H9 (cell line): ENCODE measurements at regions not wholly inside any gene's neighbourhood (a gene's known extent, or its start where the extent isn't known, plus 50 kb on each side); places are given as distances from the start of the nearest gene placed in this dataset.

ENCODE experiments used
- DNase-seq: peaks from one replicate; pipeline ENCODE4 v3.0.0-alpha.2; 2017
- H2AFZ ChIP-seq: one replicate; pipeline ENCODE4 v1.6.1; 2013; ENCODE audit warnings: mild to moderate bottlenecking, low read length, control low read depth, moderate library complexity
- H2AK5ac ChIP-seq: 2 replicates; pipeline ENCODE4 v1.6.1; 2013; ENCODE audit warnings: low read length, control low read depth, mixed read lengths; ENCODE audit not compliant: insufficient read length
- H2BK120ac ChIP-seq: one replicate; pipeline ENCODE4 v1.6.1; 2013; ENCODE audit warnings: low read depth, mild to moderate bottlenecking, low read length, control low read depth, inconsistent platforms; ENCODE audit not compliant: poor library complexity, severe bottlenecking
- H2BK12ac ChIP-seq: 2 replicates; pipeline ENCODE4 v1.6.1; 2013; ENCODE audit warnings: low read length, control low read depth, mixed read lengths, low read depth; ENCODE audit not compliant: insufficient read length
- H2BK15ac ChIP-seq: 2 replicates; pipeline ENCODE4 v1.6.1; 2013; ENCODE audit warnings: low read depth, low read length, control low read depth
- H2BK20ac ChIP-seq: one replicate; pipeline ENCODE4 v1.6.1; 2013; ENCODE audit warnings: low read depth, mild to moderate bottlenecking, low read length, control low read depth, inconsistent platforms; ENCODE audit not compliant: poor library complexity, severe bottlenecking
- H2BK5ac ChIP-seq: 2 replicates; pipeline ENCODE4 v1.6.1; 2013; ENCODE audit warnings: low read length, control low read depth, mixed read lengths; ENCODE audit not compliant: insufficient read length
- H3K14ac ChIP-seq: 2 replicates; pipeline ENCODE4 v1.6.1; 2013; ENCODE audit warnings: low read length, control low read depth; ENCODE audit not compliant: insufficient read depth
- H3K18ac ChIP-seq: 2 replicates; pipeline ENCODE4 v1.6.1; 2013; ENCODE audit warnings: low read depth, mild to moderate bottlenecking, mixed read lengths, low read length, control low read depth; ENCODE audit not compliant: insufficient read length
- H3K23ac ChIP-seq: 2 replicates; pipeline ENCODE4 v1.6.1; 2013; ENCODE audit warnings: low read length, control low read depth, mixed read lengths, low read depth; ENCODE audit not compliant: insufficient read length
- H3K23me2 ChIP-seq: 2 replicates; pipeline ENCODE4 v1.6.1; 2013; ENCODE audit warnings: low read depth, mild to moderate bottlenecking, mixed read lengths, low read length, control low read depth; ENCODE audit not compliant: insufficient read length, poor library complexity, severe bottlenecking
- H3K27ac ChIP-seq: 2 replicates; pipeline ENCODE4 v1.5.1; 2013; ENCODE audit warnings: low read length, control low read depth, mixed read lengths, low read depth; ENCODE audit not compliant: insufficient read length
- H3K27me3 ChIP-seq: 2 replicates; pipeline ENCODE4 v1.6.1; 2013; ENCODE audit warnings: low read length, control low read depth, inconsistent platforms; ENCODE audit not compliant: insufficient read depth
- H3K4ac ChIP-seq: 2 replicates; pipeline ENCODE4 v1.6.1; 2013; ENCODE audit warnings: low read depth, mild to moderate bottlenecking, control low read depth, inconsistent platforms, low read length, moderate library complexity
- H3K4me1 ChIP-seq: 2 replicates; pipeline ENCODE4 v1.6.1; 2013; ENCODE audit warnings: low read length, control low read depth, inconsistent platforms; ENCODE audit not compliant: insufficient read depth
- H3K4me2 ChIP-seq: 2 replicates; pipeline ENCODE4 v1.6.1; 2013; ENCODE audit warnings: low read length, control low read depth, mixed read lengths; ENCODE audit not compliant: insufficient read length, insufficient read depth
- H3K56ac ChIP-seq: 2 replicates; pipeline ENCODE4 v1.6.1; 2013; ENCODE audit warnings: low read depth, mild to moderate bottlenecking, mixed read lengths, low read length, control low read depth; ENCODE audit not compliant: insufficient read length
- H3K79me1 ChIP-seq: 2 replicates; pipeline ENCODE4 v1.6.1; 2013; ENCODE audit warnings: low read depth, mild to moderate bottlenecking, moderate library complexity, low read length, control low read depth, inconsistent platforms; ENCODE audit not compliant: insufficient read depth, poor library complexity, severe bottlenecking
- H3K79me2 ChIP-seq: 2 replicates; pipeline ENCODE4 v1.6.1; 2013; ENCODE audit warnings: low read length, control low read depth, inconsistent platforms; ENCODE audit not compliant: insufficient read depth
- H3K9ac ChIP-seq: 2 replicates; pipeline ENCODE4 v1.6.1; 2013; ENCODE audit warnings: low read length, control low read depth, mixed read lengths; ENCODE audit not compliant: insufficient read length; ENCODE audit errors: extremely low read depth
- H3K9me3 ChIP-seq: one replicate; pipeline ENCODE4 v1.6.1; 2013; ENCODE audit warnings: low read depth, low read length, inconsistent platforms; ENCODE audit not compliant: control insufficient read depth
- H3T11ph ChIP-seq: one replicate; pipeline ENCODE4 v1.6.1; 2013; ENCODE audit warnings: mild to moderate bottlenecking, low read length, control low read depth, inconsistent platforms
- H4K20me1 ChIP-seq: one replicate; pipeline ENCODE4 v1.6.1; 2013; ENCODE audit not compliant: control insufficient read depth, insufficient read length, insufficient read depth
- H4K5ac ChIP-seq: 2 replicates; pipeline ENCODE4 v1.6.1; 2013; ENCODE audit warnings: low read depth, mild to moderate bottlenecking, mixed read lengths, low read length, control low read depth; ENCODE audit not compliant: insufficient read length
- H4K8ac ChIP-seq: replicated peaks from 2 replicates; pipeline ENCODE4 v1.6.1; 2013; ENCODE audit warnings: low read length, control low read depth, mixed read lengths, low read depth; ENCODE audit not compliant: insufficient read length
- H4K91ac ChIP-seq: 2 replicates; pipeline ENCODE4 v1.6.1; 2013; ENCODE audit warnings: low read depth, mild to moderate bottlenecking, moderate library complexity, mixed read lengths, low read length, control low read depth; ENCODE audit not compliant: insufficient read length
- H3K27ac Mint-ChIP-seq, 3 experiments: 2 replicates in 2 of 3; 3 replicates in 1 of 3; pipeline ENCODE4 v1.8.0; 2020 to 2021; ENCODE audit warnings: mixed read lengths in 3 of 3, mild to moderate bottlenecking in 1 of 3, moderate library complexity in 1 of 3
- H3K27me3 Mint-ChIP-seq: 2 replicates; pipeline ENCODE4 v1.8.0; 2021; ENCODE audit warnings: low read depth, mild to moderate bottlenecking, moderate library complexity, mixed read lengths
- H3K36me3 Mint-ChIP-seq, 3 experiments: 2 replicates in 2 of 3; 3 replicates in 1 of 3; pipeline ENCODE4 v1.8.0; 2020 to 2021; ENCODE audit warnings: low read depth in 3 of 3, mixed read lengths in 3 of 3; ENCODE audit not compliant: insufficient read depth in 1 of 3
- H3K4me1 Mint-ChIP-seq, 2 experiments: 2 replicates each; pipeline ENCODE4 v1.8.0; 2020; ENCODE audit warnings: mixed read lengths in 2 of 2
- H3K4me3 Mint-ChIP-seq, 2 experiments: 2 replicates in 1 of 2; 3 replicates in 1 of 2; pipeline ENCODE4 v1.8.0; 2020 to 2021; ENCODE audit warnings: mild to moderate bottlenecking in 2 of 2, mixed read lengths in 2 of 2, moderate library complexity in 1 of 2
- H3K9me3 Mint-ChIP-seq, 2 experiments: 2 replicates in 1 of 2; 3 replicates in 1 of 2; pipeline ENCODE4 v1.8.0; 2020; ENCODE audit warnings: mild to moderate bottlenecking in 2 of 2, mixed read lengths in 2 of 2, moderate library complexity in 1 of 2
- WGBS: extraction: QIAGEN DNeasy Blood & Tissue Kit; methylation state at CpG from one replicate; pipeline ENCODE4 v1.1.7; 2013; ENCODE audit warnings: missing lambda C conversion rate, low lambda C conversion rate, mixed read lengths; ENCODE audit not compliant: insufficient read length; ENCODE audit errors: extremely low coverage; 5-methylcytosine and 5-hydroxymethylcytosine counted together
- TF ChIP-seq, protein P1 (sequence below): fragments of 200-600 bp; sonication (generic); conservative IDR thresholded peaks from 3 replicates; pipeline ENCODE4 v1.8.0; 2021; ENCODE audit warnings: antibody characterized with exemption, mild to moderate bottlenecking

DNA sequence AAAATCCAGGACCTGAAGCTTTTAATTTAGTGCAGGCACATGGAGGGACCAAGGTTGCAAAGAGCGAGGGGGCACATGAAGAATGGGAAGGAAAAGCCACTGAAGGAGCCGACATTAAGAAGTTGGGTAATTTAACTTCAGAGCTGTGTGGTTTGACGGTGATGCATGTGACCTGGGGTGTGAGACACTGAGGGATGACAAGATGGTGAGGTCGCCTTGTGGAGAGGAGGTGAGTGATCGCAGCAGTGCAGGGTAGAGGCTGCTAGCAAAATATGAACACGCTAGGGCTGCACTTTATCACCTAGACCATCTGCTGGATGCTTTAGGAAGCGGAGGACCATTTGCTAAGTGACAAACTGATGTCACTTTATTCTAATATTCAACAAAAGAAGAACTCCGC is 339.0 kb upstream of the KIF2A start:
- no peaks in the 10 kb centered on the region; the same call in 1 of the 2 replicates for H3K27me3 Mint-ChIP-seq
- no peak overlapping the region for H3K23ac ChIP-seq
- no peak overlapping the region for H2BK20ac ChIP-seq
- H3K56ac ChIP-seq, result no peak overlapping the region
- WGBS, result no CpG with 5 or more reads among the region's 8 CpGs
- no peak overlapping the region for H3K14ac ChIP-seq
- H2BK120ac ChIP-seq, result no peak overlapping the region
- peaks cover 11 to 15% of the 10 kb centered on the region in 2 experiments for H3K4me1 Mint-ChIP-seq
- TF ChIP-seq, protein P1, sequence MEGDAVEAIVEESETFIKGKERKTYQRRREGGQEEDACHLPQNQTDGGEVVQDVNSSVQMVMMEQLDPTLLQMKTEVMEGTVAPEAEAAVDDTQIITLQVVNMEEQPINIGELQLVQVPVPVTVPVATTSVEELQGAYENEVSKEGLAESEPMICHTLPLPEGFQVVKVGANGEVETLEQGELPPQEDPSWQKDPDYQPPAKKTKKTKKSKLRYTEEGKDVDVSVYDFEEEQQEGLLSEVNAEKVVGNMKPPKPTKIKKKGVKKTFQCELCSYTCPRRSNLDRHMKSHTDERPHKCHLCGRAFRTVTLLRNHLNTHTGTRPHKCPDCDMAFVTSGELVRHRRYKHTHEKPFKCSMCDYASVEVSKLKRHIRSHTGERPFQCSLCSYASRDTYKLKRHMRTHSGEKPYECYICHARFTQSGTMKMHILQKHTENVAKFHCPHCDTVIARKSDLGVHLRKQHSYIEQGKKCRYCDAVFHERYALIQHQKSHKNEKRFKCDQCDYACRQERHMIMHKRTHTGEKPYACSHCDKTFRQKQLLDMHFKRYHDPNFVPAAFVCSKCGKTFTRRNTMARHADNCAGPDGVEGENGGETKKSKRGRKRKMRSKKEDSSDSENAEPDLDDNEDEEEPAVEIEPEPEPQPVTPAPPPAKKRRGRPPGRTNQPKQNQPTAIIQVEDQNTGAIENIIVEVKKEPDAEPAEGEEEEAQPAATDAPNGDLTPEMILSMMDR, result no peak
- no peak overlapping the region for H4K91ac ChIP-seq
- no peak overlapping the region for H2AFZ ChIP-seq
- H3K18ac ChIP-seq, result no peak overlapping the region
- H4K8ac ChIP-seq, result no peak overlapping the region
- H2BK5ac ChIP-seq, result no peak overlapping the region
- no peak overlapping the region for H3T11ph ChIP-seq
- H3K4me1 ChIP-seq, result no peaks in the 10 kb centered on the region; the same call in 1 of the 2 replicates
- no peak overlapping the region for H3K27ac ChIP-seq
- H3K79me2 ChIP-seq, result no peaks in the 10 kb centered on the region
- no peaks in the 10 kb centered on the region for H3K36me3 Mint-ChIP-seq
- H3K9me3 ChIP-seq, result no peaks in the 10 kb centered on the region
- H4K5ac ChIP-seq, result no peak overlapping the region
- H3K79me1 ChIP-seq, result no peaks in the 10 kb centered on the region
- no peak for DNase-seq
- H2BK15ac ChIP-seq, result no peak overlapping the region
- no peak overlapping the region for H3K4ac ChIP-seq
- no peak overlapping the region for H3K9ac ChIP-seq
- no peak overlapping the region for H2BK12ac ChIP-seq
- H3K23me2 ChIP-seq, result no peaks in the 10 kb centered on the region
- H3K4me3 Mint-ChIP-seq, result no peak overlapping the region
- H2AK5ac ChIP-seq, result no peak overlapping the region
- H3K27me3 ChIP-seq, result no peaks in the 10 kb centered on the region
- H3K27ac Mint-ChIP-seq, result peak overlapping the region in 1 of 3 experiments; percentile 37; a peak in 1 of 7 replicates
- no peaks in the 10 kb centered on the region for H3K9me3 Mint-ChIP-seq
- no peak overlapping the region for H3K4me2 ChIP-seq
- H4K20me1 ChIP-seq, result no peaks in the 10 kb centered on the region
